OCI-LY3 (cell line): ENCODE measurements at regions not wholly inside any gene's neighbourhood (a gene's known extent, or its start where the extent isn't known, plus 50 kb on each side); places are given as distances from the start of the nearest gene placed in this dataset.

Experiments used
- H2AFZ ChIP-seq: fragments of 200-600, 300-600 bp; shearing (Covaris generic); 2 replicates; pipeline ENCODE4 v1.6.0; 2014; ENCODE audit warnings: antibody characterized with exemption, low read depth, low read length
- H3K27ac ChIP-seq: fragments of 200-600, 300-600 bp; sonication (generic); 2 replicates; pipeline ENCODE4 v1.5.1; 2014; ENCODE audit warnings: mild to moderate bottlenecking, low read length, moderate library complexity, mixed read lengths
- H3K27me3 ChIP-seq: fragments of 200-600, 300-600 bp; sonication (generic); 2 replicates; pipeline ENCODE4 v1.6.1; 2014; ENCODE audit warnings: low read depth, low read length, mixed read lengths
- H3K36me3 ChIP-seq: fragments of 200-600, 300-600 bp; sonication (generic); replicated peaks from 2 replicates; pipeline ENCODE3; 2014; ENCODE audit warnings: low read depth, low read length, mixed read lengths
- H3K4me1 ChIP-seq: fragments of 300-600, 200-600 bp; sonication (generic); 2 replicates; pipeline ENCODE4 v1.6.1; 2014; ENCODE audit warnings: low read length, mixed read lengths
- H3K4me2 ChIP-seq: fragments of 200-600, 300-600 bp; sonication (generic); 2 replicates; pipeline ENCODE4 v1.6.1; 2014; ENCODE audit warnings: low read length, mixed read lengths
- H3K4me3 ChIP-seq: fragments of 300-600, 200-600 bp; sonication (generic); 2 replicates; pipeline ENCODE4 v1.5.1; 2014; ENCODE audit warnings: antibody characterized with exemption, mild to moderate bottlenecking, low read length, moderate library complexity
- H3K79me2 ChIP-seq: fragments of 300-600, 200-600 bp; shearing (Covaris generic); 2 replicates; pipeline ENCODE4 v1.6.1; 2014; ENCODE audit warnings: mild to moderate bottlenecking, low read length, mixed read lengths
- H3K9ac ChIP-seq: fragments of 300-600, 200-600 bp; shearing (Covaris generic); 2 replicates; pipeline ENCODE4 v1.6.0; 2014; ENCODE audit warnings: mild to moderate bottlenecking, low read length, moderate library complexity
- H3K9me3 ChIP-seq: fragments of 200-600, 300-600 bp; shearing (Covaris generic); 2 replicates; pipeline ENCODE4 v1.6.1; 2014; ENCODE audit warnings: low read length, mixed read lengths; ENCODE audit not compliant: insufficient read depth
- H4K20me1 ChIP-seq: fragments of 200-600, 300-600 bp; sonication (generic); 2 replicates; pipeline ENCODE4 v1.6.1; 2016; ENCODE audit warnings: low read length, mixed read lengths; ENCODE audit not compliant: insufficient read depth
- EZH2phosphoT487 ChIP-seq: fragments of 200-600 bp; shearing (Covaris generic); IDR thresholded peaks from 2 replicates; pipeline ENCODE4 v1.6.1; 2018; ENCODE audit warnings: antibody characterized with exemption, mixed run types, low read depth
- TF ChIP-seq, protein P1 (sequence below): fragments of 200-600, 300-600 bp; sonication (generic); IDR thresholded peaks from 2 replicates; pipeline ENCODE4 v1.5.1; 2014; ENCODE audit warnings: antibody characterized with exemption, low read length, low read depth

DNA sequence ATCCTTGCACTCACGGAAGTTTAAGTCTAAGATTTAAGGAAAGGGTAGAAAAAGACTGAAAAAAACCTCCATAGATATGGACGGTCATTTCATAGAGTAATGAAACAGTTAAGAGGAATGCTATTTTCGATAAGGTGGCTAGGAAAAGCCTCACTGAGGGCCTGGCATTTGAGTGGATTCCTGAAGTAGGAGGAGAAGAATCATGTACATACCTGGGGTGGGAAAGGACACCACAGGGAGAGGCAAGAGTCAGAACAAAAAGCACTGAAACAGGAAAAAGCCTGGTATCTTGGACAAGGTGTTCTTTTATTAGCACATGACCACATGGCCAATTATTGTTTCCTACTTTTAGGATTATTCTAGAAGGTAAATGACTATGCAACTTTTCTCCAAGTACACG is 547.2 kb upstream of the DIPK2B start:
- Histone ChIP-seq H3K36me3 (peaks cover 66% of the 10 kb centered on the region), H3K9me3 (no peaks in the 10 kb centered on the region), H3K27ac (no peak overlapping the region), H3K9ac (no peak overlapping the region), H3K4me3 (no peak overlapping the region), H4K20me1 (peaks cover 65% of the 10 kb centered on the region), H2AFZ (no peak overlapping the region), H3K4me1 (peaks cover 38% of the 10 kb centered on the region), H3K79me2 (peaks cover 62% of the 10 kb centered on the region), H3K27me3 (no peaks in the 10 kb centered on the region), H3K4me2 (no peak overlapping the region)
- TF ChIP-seq, protein P1, sequence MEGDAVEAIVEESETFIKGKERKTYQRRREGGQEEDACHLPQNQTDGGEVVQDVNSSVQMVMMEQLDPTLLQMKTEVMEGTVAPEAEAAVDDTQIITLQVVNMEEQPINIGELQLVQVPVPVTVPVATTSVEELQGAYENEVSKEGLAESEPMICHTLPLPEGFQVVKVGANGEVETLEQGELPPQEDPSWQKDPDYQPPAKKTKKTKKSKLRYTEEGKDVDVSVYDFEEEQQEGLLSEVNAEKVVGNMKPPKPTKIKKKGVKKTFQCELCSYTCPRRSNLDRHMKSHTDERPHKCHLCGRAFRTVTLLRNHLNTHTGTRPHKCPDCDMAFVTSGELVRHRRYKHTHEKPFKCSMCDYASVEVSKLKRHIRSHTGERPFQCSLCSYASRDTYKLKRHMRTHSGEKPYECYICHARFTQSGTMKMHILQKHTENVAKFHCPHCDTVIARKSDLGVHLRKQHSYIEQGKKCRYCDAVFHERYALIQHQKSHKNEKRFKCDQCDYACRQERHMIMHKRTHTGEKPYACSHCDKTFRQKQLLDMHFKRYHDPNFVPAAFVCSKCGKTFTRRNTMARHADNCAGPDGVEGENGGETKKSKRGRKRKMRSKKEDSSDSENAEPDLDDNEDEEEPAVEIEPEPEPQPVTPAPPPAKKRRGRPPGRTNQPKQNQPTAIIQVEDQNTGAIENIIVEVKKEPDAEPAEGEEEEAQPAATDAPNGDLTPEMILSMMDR: no peak
- no peak for TF ChIP-seq EZH2phosphoT487

DNA sequence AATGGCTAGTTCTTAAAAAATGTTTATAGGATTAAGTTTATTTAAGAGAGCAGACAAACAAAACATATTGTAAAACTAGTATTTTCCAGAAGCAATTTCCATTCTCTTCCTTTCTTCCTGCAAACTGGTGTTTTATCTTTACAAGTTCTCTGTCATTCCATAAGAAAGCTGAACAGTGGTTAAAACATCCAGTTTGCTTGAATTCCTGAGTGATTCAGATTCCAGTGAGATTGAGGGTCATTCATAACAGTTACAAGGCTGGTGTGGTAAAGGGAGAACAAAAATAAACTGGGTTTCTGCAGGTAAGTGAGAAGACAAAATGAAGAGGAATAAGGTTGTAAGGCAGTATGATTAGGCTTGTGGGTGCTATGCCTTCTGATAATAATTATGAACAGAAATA is 544.8 kb upstream of the DIPK2B start:
- Histone ChIP-seq H3K4me3 (no peak overlapping the region), H3K4me2 (no peak overlapping the region), H3K36me3 (peaks cover 42% of the 10 kb centered on the region), H4K20me1 (peaks cover 42% of the 10 kb centered on the region), H3K27me3 (no peaks in the 10 kb centered on the region), H3K9me3 (no peaks in the 10 kb centered on the region), H3K79me2 (peaks cover 38% of the 10 kb centered on the region), H3K27ac (no peak overlapping the region), H2AFZ (no peak overlapping the region), H3K4me1 (peaks cover 14% of the 10 kb centered on the region; the same call in 1 of the 2 replicates), H3K9ac (no peak overlapping the region)
- no peak for TF ChIP-seq EZH2phosphoT487
- TF ChIP-seq, protein P1: no peak

DNA sequence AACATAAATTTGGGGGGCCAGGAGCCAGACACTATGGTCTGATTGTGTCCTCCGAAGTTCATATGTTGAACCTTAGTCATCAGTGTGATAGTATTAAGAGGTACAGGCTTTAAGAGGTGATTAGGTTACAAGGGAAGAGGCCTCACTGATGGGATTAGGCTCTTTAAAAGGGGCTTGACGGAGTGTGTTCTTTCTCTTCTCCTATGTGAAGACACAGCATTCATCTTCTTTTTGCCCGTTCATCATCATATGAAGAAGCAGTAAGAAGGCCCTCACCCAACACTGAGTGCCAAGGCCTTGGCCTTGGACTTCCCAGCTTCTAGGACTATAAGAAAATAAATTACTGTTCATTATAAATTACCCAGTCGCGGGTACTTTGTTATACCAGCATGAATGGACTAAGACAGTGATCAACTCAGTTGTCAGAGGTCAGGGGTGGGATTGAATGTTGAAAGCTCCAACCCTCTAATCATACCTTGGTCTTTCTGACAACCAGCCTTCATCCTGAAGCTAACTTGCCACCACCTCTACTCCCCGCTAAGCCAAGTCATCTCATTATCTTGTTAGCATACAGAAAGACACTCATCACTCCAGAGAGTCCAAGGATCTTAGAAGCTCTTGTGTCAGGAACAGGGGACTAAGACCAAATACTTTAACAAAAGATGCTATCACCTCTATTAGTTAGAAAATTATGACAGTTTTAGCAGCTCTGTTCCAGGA is 543.4 kb upstream of the DIPK2B start:
- H3K4me2 ChIP-seq: no peak overlapping the region
- peaks cover 28% of the 10 kb centered on the region for H4K20me1 ChIP-seq
- peaks cover 24% of the 10 kb centered on the region for H3K79me2 ChIP-seq
- H3K27me3 ChIP-seq: no peaks in the 10 kb centered on the region
- TF ChIP-seq, protein P1: no peak
- TF ChIP-seq EZH2phosphoT487: no peak
- 0 out of 2 replicates have a peak, but pooled peaks cover 2% of the 10 kb centered on the region for H3K4me1 ChIP-seq
- H3K27ac ChIP-seq: no peak overlapping the region; the same call in 1 of the 2 replicates
- no peak overlapping the region for H3K4me3 ChIP-seq
- no peak overlapping the region for H2AFZ ChIP-seq
- H3K9me3 ChIP-seq: no peaks in the 10 kb centered on the region
- H3K9ac ChIP-seq: no peak overlapping the region
- H3K36me3 ChIP-seq: peaks cover 34% of the 10 kb centered on the region

DNA sequence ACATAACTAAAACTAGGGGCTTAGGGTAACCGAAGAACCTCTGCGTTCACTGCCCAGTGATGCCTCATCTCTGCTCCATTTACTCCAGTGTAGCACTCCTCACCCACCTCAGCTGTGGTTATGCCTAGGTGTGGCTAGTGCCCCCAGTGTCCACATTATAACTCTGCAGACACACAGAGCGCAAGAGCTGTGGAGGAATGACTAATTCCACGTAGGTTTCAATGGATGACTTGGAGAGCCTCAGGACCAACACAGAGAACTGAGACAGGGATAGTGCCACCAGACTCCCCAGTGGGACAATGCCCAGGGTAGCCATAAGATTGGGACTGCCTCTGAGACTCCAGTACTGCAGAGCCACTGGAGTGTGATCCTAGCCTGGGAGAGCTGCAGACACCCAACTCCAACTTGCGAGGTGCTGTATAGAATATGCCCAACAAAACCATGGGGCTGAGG is 542.4 kb upstream of the DIPK2B start:
- peaks cover 15% of the 10 kb centered on the region for H3K79me2 ChIP-seq
- no peaks in the 10 kb centered on the region for H3K9me3 ChIP-seq
- H3K4me3 ChIP-seq: no peak overlapping the region
- TF ChIP-seq, protein P1: no peak
- TF ChIP-seq EZH2phosphoT487: no peak
- peaks cover 30% of the 10 kb centered on the region for H3K36me3 ChIP-seq
- H2AFZ ChIP-seq: no peak overlapping the region
- H4K20me1 ChIP-seq: peaks cover 21% of the 10 kb centered on the region
- H3K4me1 ChIP-seq: no peaks in the 10 kb centered on the region
- H3K27me3 ChIP-seq: no peaks in the 10 kb centered on the region
- no peak overlapping the region; the same call in 1 of the 2 replicates for H3K27ac ChIP-seq
- no peak overlapping the region for H3K9ac ChIP-seq
- no peak overlapping the region for H3K4me2 ChIP-seq
